NT2/D1 (cell line): ENCODE measurements at regions not wholly inside any gene's neighbourhood (a gene's known extent, or its start where the extent isn't known, plus 50 kb on each side); places are given as distances from the start of the nearest gene placed in this dataset.

Experiments
- SUZ12 ChIP-seq: IDR thresholded peaks from 2 replicates; pipeline ENCODE4 v1.6.1; 2011; ENCODE audit not compliant: insufficient read length, insufficient read depth; ENCODE audit errors: extremely low read depth
- YY1 ChIP-seq: IDR thresholded peaks from 2 replicates; pipeline ENCODE4 v1.6.1; 2011; ENCODE audit not compliant: insufficient read length, insufficient read depth
- ZNF274 ChIP-seq: IDR thresholded peaks from 2 replicates; pipeline ENCODE4 v1.6.1; 2011; ENCODE audit warnings: mild to moderate bottlenecking, low read depth, low read length

- no peak for TF ChIP-seq YY1
- no peak for TF ChIP-seq SUZ12
- TF ChIP-seq ZNF274, result no peak
Observed at GRCh38 chr16:80012586-80012985, 412.0 kb upstream of the MAF start.
